Mucosa of stomach (tissue), 1 donor: ENCODE measurements at regions not wholly inside any gene's neighbourhood (a gene's known extent, or its start where the extent isn't known, plus 50 kb on each side); places are given as distances from the start of the nearest gene placed in this dataset.
"Not testable (repeated sequence)": the region's sequence is repeated elsewhere in the genome, so short reads cannot be mapped to it uniquely, and the experiment has no call there.

Experiments
- H3K27me3 ChIP-seq: one replicate; pipeline ENCODE4 v1.7.0; 2013; ENCODE audit warnings: mild to moderate bottlenecking, low read length; ENCODE audit not compliant: control insufficient read depth, insufficient read depth
- H3K36me3 ChIP-seq: one replicate; pipeline ENCODE4 v1.7.0; 2013; ENCODE audit warnings: low read length; ENCODE audit not compliant: control insufficient read depth, insufficient read depth
- H3K4me1 ChIP-seq: one replicate; pipeline ENCODE4 v1.7.0; 2013; ENCODE audit warnings: mild to moderate bottlenecking, low read length; ENCODE audit not compliant: control insufficient read depth, insufficient read depth
- H3K4me3 ChIP-seq: one replicate; pipeline ENCODE4 v1.7.0; 2013; ENCODE audit warnings: low read length
- H3K9ac ChIP-seq: one replicate; pipeline ENCODE4 v1.7.0; 2013; ENCODE audit warnings: mild to moderate bottlenecking, low read length, moderate library complexity
- H3K9me3 ChIP-seq: one replicate; pipeline ENCODE4 v1.7.0; 2013; ENCODE audit warnings: mild to moderate bottlenecking, low read length, moderate library complexity; ENCODE audit not compliant: control insufficient read depth
- donor health status: Pancreatic carcinoma.

DNA sequence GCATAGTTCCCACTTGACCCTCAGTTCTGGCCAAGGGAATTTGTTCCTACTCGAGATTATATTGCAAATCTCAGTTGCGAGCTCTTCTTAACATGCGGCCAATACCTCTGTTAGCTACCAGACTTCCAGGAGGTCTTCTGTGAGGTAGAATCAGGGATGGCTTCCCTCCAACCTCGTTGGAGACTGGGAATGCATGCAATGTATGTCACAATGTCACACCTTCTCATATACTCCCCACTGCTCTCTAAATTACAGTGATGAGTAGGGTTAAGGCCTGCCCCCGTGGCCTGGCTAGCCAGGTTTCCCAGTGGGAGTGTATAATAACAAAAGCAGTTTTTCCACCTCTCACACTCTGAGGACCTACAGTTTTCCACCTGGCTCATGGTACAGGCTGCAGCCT is 1962.5 kb downstream of the ARAP2 start:
- H3K4me1 ChIP-seq: no peaks in the 10 kb centered on the region
- H3K27me3 ChIP-seq: no peaks in the 10 kb centered on the region
- no peak overlapping the region for H3K4me3 ChIP-seq
- no peak overlapping the region for H3K9ac ChIP-seq
- H3K36me3 ChIP-seq: no peaks in the 10 kb centered on the region
- H3K9me3 ChIP-seq: no peaks in the 10 kb centered on the region

DNA sequence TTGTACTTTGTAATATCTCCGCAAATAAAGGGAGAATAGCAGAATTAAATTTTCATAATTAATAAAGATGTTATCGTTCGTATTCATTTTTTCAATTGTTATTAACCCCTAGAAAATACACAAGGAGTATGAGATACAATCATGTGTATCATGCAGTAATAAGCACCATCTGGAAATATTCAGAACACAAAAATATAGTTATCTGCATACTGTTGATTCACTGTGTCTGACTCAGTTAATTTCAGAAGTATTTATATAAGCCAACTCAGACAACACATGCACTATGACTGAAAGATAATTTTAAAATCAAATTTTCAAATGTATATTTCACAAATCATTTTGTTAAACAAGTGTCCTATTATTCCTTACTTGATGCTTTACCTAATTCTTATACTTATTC is 1954.8 kb downstream of the ARAP2 start:
- Histone ChIP-seq H3K4me1 (no peaks in the 10 kb centered on the region), H3K27me3 (no peaks in the 10 kb centered on the region), H3K9ac (no peak overlapping the region), H3K4me3 (no peak overlapping the region), H3K36me3 (no peaks in the 10 kb centered on the region), H3K9me3 (no peaks in the 10 kb centered on the region)

DNA sequence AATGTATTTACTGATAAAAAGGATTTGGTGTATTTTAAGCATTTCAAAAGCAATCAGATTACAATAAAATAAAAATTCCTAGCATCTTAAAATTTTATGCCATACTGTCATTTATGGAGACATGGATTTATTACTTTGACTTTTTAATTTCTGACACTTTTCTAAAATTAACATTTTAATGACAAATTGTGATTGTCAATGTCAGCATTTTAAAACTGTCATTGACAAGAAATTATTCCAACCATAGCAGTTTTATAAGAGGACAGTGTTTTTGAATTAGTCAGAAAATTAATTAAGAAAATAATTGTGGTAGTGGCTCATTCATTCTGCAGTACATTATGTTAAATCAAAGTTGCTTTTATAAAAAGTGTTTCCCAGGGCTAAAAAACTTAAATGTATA is 1954.4 kb downstream of the ARAP2 start:
- H3K4me1 ChIP-seq: no peaks in the 10 kb centered on the region
- H3K4me3 ChIP-seq: no peak overlapping the region
- H3K27me3 ChIP-seq: no peaks in the 10 kb centered on the region
- no peak overlapping the region for H3K9ac ChIP-seq
- H3K36me3 ChIP-seq: no peaks in the 10 kb centered on the region
- H3K9me3 ChIP-seq: no peaks in the 10 kb centered on the region

DNA sequence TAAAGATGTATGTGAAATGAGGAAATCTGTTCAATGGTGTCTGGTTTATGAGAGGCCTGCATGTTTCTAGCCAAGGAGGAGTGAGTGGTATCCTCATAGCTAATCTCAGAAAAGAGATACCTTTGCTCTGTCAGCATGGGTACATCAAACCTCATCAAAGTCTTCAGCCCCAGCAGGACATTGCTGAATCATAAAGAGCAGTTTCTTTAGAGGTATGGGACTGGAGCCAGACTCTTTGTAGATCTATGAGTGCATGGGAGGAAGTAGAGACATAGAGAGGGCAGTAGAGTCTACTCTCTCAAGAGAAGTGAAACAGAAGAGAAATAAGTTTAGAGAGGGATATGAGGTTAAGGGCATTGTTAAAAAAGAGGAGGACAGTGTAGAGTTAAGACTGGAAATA is 1950.9 kb downstream of the ARAP2 start:
- no peak overlapping the region for H3K9ac ChIP-seq
- H3K4me1 ChIP-seq: no peaks in the 10 kb centered on the region
- H3K27me3 ChIP-seq: no peaks in the 10 kb centered on the region
- no peaks in the 10 kb centered on the region for H3K36me3 ChIP-seq
- no peak overlapping the region for H3K4me3 ChIP-seq
- no peaks in the 10 kb centered on the region for H3K9me3 ChIP-seq

DNA sequence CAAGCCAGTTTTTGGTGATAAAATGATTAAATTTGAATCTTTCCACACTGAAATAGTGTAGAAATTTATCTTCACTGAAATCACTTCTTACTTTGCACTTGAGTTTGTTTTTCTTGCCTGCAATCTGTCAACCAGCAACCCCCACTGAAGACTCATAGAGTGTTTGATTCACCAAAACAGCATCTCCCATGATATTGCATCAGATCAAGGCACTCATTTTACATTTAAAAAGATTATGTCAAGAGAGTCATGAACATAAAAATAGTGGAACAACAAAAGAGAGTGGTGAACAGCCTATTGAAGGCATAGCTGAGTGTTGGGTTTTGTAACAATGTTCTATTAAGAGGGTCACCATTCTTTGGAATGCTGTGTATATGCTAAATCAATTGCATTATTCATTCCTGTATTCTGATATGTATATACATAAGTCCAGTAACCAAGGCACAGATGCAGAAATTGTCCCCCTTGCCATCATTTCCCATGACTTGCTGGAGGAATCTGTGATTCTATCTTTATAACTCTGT is 1934.9 kb downstream of the ARAP2 start:
- H3K9me3 ChIP-seq: no peaks in the 10 kb centered on the region
- H3K9ac ChIP-seq: no peak overlapping the region
- H3K4me1 ChIP-seq: no peaks in the 10 kb centered on the region
- H3K4me3 ChIP-seq: no peak overlapping the region
- no peaks in the 10 kb centered on the region for H3K27me3 ChIP-seq
- H3K36me3 ChIP-seq: no peaks in the 10 kb centered on the region

DNA sequence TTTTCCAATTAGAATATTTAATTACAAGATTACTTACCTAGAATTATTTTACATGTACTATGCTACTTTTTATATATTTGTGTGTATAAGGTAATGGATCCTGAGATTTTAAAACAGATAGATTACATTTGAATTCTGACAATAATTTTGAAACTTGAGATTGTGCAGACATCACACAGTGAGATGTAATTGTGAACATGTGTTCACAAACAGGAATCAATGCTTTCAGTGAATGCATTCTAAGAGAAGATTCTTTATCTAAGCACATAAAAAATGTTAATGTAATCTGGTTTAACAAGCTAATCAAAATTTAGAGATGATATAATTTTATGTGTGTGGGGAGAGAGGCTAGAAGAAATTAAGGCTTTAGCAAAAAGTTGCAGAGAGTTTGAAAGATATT is 1925.5 kb downstream of the ARAP2 start:
- H3K4me3 ChIP-seq: no peak overlapping the region
- no peak overlapping the region for H3K9ac ChIP-seq
- H3K4me1 ChIP-seq: no peaks in the 10 kb centered on the region
- no peaks in the 10 kb centered on the region for H3K27me3 ChIP-seq
- no peaks in the 10 kb centered on the region for H3K9me3 ChIP-seq
- no peaks in the 10 kb centered on the region for H3K36me3 ChIP-seq

DNA sequence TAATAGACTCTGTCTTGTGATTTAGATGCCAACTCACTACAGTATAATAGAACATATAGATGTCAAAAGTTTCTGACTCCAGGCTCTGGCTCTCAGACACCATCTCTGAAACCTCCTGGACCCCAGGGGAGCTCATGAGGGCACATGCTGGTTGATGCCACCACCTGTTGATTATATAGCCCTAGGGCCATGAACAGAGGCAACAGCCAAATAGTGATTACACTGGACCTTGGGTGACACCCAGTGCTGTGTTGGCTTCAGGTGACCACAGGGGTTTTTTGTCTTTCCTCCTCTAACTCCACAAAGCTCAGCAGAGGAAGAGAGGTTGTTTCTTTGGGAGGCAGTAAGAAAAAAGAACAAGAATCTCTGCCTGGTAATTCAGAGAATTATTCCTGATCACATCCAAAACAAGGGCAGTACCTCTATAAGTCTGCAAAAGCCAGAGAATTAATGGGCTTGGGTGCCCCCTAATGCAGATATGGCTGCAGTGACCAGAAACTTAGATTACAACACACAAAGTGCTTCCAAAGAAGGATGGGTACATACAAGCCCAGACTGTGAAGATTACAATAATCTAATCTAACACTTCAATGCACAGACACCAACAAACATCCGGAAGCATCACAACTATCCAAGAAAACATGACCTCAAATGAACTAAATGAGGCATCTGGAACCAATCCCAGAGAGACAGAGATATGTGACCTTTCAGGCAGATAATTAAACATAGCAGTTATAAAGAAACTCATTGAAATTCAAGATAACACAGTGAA is 1920.6 kb downstream of the ARAP2 start:
- H3K4me1 ChIP-seq: no peaks in the 10 kb centered on the region
- no peak overlapping the region for H3K4me3 ChIP-seq
- H3K27me3 ChIP-seq: no peaks in the 10 kb centered on the region
- no peak overlapping the region for H3K9ac ChIP-seq
- H3K9me3 ChIP-seq: no peaks in the 10 kb centered on the region
- H3K36me3 ChIP-seq: no peaks in the 10 kb centered on the region

DNA sequence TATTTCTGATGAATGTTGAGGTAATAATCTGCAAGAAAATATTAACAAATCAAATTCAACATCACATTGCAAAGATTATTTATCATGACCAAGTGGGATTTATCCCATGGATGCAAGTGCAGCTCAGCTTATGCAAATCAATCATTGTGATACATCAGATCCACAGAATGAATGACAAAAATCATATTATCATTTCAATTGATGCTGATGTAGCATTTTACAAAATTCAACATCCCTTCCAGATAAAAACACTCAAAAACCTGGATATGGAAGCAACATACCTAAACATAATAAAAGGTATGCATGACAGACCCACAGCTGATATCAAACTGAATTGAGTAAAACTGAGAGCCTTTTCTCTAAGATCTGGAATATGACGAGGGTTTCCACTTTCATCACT is 1915.4 kb downstream of the ARAP2 start:
- Histone ChIP-seq H3K9ac (no peak overlapping the region), H3K4me3 (no peak overlapping the region), H3K9me3 (no peaks in the 10 kb centered on the region), H3K36me3 (no peaks in the 10 kb centered on the region), H3K4me1 (no peaks in the 10 kb centered on the region), H3K27me3 (no peaks in the 10 kb centered on the region)

DNA sequence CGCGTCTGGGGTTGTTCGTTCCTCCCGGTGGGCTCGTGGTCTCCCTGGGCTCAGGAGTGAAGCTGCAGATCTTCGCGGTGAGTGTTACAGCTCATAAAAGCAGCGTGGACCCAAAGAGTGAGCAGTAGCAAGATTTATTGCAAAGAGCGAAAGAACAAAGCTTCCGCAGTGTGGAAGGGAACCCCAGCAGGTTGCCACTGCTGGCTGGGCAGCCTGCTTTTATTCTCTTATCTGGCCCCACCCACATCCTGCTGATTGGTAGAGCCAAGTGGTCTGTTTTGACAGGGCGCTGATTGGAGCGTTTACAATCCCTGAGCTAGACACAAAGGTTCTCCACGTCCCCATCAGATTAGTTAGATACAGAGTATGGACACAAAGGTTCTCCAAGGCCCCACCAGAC is 1909.2 kb downstream of the ARAP2 start:
- H3K36me3 ChIP-seq, H3K9me3 ChIP-seq, H3K4me1 ChIP-seq, H3K4me3 ChIP-seq, H3K27me3 ChIP-seq, H3K9ac ChIP-seq: not testable (repeated sequence)

DNA sequence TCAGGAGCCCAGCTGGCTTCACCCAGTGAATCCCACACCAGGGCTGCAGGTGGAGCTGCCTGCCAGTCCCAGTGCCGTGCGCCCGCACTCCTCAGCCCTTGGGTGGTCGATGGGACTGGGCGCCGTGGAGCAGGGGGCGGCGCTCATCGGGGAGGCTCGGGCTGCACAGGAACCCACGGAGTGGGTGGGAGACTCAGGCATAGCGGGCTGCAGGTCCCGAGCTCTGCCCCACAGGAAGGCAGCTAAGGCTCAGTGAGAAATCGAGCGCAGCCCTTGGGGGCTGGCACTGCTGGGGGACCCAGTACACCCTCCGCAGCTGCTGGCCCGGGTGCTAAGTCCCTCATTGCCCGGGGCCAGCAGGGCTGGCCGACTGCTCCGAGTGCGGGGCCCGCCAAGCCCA is 1908.8 kb downstream of the ARAP2 start:
- not testable (repeated sequence) for H3K4me3 ChIP-seq, H3K36me3 ChIP-seq, H3K27me3 ChIP-seq, H3K9me3 ChIP-seq, H3K4me1 ChIP-seq, H3K9ac ChIP-seq

DNA sequence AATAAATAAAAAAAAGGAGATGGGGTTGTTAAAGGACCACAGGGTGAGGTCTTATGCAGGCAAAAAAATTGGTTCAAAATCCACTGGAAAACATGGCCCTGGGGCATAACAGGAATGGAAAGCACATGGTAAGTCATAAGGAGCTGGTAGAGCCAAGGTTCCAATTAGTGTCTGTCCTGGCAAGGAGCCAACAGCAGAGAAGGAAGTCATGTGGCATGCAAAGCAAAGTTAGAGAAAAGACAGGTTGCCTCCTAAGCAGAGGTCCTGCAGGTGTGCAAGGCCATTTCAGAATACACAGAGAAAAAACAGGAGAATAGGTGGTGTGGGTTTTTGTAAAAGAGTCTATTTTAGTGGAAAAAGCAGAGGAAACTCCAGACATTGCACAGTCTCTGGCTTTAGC is 1881.7 kb downstream of the ARAP2 start:
- no peaks in the 10 kb centered on the region for H3K4me1 ChIP-seq
- H3K9ac ChIP-seq: no peak overlapping the region
- no peak overlapping the region for H3K4me3 ChIP-seq
- H3K36me3 ChIP-seq: no peaks in the 10 kb centered on the region
- no peaks in the 10 kb centered on the region for H3K27me3 ChIP-seq
- no peaks in the 10 kb centered on the region for H3K9me3 ChIP-seq

DNA sequence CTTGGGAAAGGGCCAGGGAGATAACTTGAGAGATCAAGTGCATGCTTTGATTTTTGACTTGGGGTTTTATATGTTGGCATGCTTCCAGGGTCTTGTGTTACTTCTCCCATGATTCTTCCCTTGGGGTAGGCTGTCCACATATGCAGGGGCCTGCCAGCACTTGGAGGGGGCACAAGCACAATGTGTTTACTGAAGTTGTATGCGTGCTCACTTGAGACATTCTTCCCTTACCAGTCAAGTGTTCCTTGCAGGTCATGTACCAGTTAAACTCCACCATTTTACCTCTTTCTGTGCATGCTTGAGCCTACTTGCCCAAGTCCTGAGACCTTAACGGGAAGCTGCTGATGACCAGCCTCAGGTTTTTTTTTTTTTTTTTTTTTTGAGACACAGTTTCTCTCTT is 1880.5 kb downstream of the ARAP2 start:
- Histone ChIP-seq H3K9me3 (no peaks in the 10 kb centered on the region), H3K9ac (no peak overlapping the region), H3K4me1 (no peaks in the 10 kb centered on the region), H3K4me3 (no peak overlapping the region), H3K27me3 (no peaks in the 10 kb centered on the region), H3K36me3 (no peaks in the 10 kb centered on the region)

DNA sequence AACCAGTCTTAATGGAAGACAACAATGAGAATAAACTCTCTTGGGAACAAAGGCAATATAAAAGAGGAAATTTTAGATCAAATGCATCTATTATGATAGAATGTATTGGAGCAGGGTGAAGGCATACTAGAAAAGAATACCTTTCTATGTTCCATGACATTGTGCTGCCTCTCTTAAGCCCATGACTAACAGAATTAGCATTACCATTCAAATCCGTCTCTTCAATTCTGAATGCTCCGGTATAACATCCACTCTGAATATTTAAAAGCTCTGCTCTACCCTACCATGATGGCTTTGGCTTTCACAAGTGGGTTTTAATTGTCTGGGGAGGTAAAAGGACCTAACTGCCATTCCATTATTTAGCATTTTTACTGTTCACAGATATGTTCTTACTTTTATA is 1878.4 kb downstream of the ARAP2 start:
- no peak overlapping the region for H3K9ac ChIP-seq
- no peak overlapping the region for H3K4me3 ChIP-seq
- H3K36me3 ChIP-seq: no peaks in the 10 kb centered on the region
- no peaks in the 10 kb centered on the region for H3K9me3 ChIP-seq
- no peaks in the 10 kb centered on the region for H3K27me3 ChIP-seq
- no peaks in the 10 kb centered on the region for H3K4me1 ChIP-seq
